C4-2B (cell line): ENCODE measurements at regions not wholly inside any gene's neighbourhood (a gene's known extent, or its start where the extent isn't known, plus 50 kb on each side); places are given as distances from the start of the nearest gene placed in this dataset.

Experiments used
- ZFX ChIP-seq: fragments of 450-650 bp; IDR thresholded peaks from 2 replicates; pipeline ENCODE4 v1.6.1; 2017
- TF ChIP-seq, protein P1 (sequence below): fragments of 450-650 bp; conservative IDR thresholded peaks from 2 replicates; pipeline ENCODE4 v1.5.1; 2017; ENCODE audit warnings: mild to moderate bottlenecking

DNA sequence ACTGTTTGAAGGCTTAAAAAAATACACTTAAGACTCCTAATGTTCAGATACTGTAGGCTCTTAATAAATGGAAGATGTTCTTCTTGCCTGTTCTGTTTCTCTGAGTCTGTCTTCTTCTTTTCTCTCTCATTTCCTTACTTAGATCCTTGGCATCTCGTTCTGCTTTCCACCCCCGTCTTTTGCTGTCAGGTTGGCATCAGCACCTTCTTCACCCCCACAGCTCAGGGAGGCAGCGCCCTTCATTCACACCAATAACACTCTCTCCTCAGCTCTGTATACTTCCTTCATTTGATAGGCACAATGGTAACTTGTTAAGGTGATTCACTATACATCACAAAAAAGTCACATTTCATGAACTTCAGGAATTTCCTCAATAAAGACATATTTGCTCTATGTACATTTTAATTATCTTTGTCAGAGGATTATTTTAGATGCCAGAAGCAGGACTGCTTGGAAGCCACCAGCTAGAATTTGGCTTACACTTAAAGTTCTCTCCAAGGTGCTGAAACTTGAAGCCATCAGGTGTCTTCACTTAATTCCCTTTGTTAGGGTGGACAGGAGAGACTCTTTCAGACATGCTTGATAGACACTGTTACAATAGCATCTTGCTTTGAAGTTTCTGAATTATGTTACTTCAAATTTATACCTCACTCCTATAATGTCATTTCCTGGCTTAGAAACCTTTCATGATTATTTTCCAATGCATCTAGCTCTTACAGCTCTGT lies 670.1 kb upstream of the C16orf82 start:
- TF ChIP-seq, protein P1, sequence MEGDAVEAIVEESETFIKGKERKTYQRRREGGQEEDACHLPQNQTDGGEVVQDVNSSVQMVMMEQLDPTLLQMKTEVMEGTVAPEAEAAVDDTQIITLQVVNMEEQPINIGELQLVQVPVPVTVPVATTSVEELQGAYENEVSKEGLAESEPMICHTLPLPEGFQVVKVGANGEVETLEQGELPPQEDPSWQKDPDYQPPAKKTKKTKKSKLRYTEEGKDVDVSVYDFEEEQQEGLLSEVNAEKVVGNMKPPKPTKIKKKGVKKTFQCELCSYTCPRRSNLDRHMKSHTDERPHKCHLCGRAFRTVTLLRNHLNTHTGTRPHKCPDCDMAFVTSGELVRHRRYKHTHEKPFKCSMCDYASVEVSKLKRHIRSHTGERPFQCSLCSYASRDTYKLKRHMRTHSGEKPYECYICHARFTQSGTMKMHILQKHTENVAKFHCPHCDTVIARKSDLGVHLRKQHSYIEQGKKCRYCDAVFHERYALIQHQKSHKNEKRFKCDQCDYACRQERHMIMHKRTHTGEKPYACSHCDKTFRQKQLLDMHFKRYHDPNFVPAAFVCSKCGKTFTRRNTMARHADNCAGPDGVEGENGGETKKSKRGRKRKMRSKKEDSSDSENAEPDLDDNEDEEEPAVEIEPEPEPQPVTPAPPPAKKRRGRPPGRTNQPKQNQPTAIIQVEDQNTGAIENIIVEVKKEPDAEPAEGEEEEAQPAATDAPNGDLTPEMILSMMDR, result no peak
- no peak for TF ChIP-seq ZFX
